ENCODE measurements at regions not wholly inside any gene's neighbourhood (a gene's known extent, or its start where the extent isn't known, plus 50 kb on each side); places are given as distances from the start of the nearest gene placed in this dataset.

DNA sequence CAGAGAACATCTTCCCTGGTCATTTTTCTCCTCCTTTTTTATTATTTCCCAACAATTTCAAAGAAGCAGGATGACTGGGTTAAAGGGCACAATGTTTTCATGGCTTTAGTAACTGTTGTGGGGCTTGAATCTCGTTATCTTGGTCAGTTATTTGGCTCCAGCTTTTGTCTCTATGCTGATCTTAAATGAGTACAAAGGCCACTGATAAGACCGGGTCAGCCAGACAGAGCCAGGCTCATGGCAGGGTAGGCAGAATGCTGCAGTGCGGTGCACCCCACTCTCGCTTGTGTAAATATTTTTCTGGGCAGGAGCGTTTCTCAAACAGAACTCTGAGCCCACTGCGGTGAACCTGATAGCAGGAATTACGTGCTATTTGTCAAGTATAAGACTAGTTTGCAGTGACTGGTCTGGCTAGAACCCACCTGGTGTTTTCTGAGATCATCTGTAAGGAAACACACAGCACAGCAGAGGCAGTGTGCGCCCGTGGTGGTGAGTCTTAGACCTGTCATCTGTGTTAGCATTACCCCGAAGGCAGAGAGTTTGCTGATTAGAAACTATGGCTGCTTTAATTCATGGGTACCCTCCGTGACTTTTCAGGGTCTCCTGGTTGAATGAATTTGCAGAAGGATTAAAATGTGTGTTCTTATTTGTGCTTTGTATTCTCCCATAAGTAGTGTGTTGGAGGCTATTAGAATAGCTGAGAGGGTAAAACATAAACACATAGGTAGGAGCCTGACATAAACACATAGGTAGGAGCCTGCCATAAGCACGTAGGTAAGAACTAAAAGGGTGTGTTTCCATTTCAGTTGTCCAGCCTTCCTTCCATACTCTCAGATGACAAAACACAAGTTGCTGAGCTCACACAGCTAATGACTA lies 158.6 kb upstream of the DMRT1 start (continued):
- TF ChIP-seq, protein P1, sequence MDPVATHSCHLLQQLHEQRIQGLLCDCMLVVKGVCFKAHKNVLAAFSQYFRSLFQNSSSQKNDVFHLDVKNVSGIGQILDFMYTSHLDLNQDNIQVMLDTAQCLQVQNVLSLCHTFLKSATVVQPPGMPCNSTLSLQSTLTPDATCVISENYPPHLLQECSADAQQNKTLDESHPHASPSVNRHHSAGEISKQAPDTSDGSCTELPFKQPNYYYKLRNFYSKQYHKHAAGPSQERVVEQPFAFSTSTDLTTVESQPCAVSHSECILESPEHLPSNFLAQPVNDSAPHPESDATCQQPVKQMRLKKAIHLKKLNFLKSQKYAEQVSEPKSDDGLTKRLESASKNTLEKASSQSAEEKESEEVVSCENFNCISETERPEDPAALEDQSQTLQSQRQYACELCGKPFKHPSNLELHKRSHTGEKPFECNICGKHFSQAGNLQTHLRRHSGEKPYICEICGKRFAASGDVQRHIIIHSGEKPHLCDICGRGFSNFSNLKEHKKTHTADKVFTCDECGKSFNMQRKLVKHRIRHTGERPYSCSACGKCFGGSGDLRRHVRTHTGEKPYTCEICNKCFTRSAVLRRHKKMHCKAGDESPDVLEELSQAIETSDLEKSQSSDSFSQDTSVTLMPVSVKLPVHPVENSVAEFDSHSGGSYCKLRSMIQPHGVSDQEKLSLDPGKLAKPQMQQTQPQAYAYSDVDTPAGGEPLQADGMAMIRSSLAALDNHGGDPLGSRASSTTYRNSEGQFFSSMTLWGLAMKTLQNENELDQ (CRISPR knock-in tag; IDR thresholded peaks at IDR 0.05; ENCODE audit: borderline replicate concordance) = no peak
- TF ChIP-seq, protein P2, sequence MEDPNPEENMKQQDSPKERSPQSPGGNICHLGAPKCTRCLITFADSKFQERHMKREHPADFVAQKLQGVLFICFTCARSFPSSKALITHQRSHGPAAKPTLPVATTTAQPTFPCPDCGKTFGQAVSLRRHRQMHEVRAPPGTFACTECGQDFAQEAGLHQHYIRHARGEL (CRISPR knock-in tag; IDR thresholded peaks at IDR 0.05) = no peak
- TF ChIP-seq HNRNPLL (IDR thresholded peaks at IDR 0.05; ENCODE audit: low read depth, low read length, poor library complexity, severe bottlenecking) (no peak), ZNF768 (CRISPR knock-in tag; IDR thresholded peaks at IDR 0.05) (peak; percentile 24; the same call in 1 of the 2 replicates), ZNF510 (CRISPR knock-in tag; IDR thresholded peaks at IDR 0.05; ENCODE audit: low read depth) (no peak), ZNF792 (CRISPR knock-in tag; IDR thresholded peaks at IDR 0.05) (peak; percentile 50; the same call in 1 of the 2 replicates), ZNF780A (CRISPR knock-in tag; IDR thresholded peaks at IDR 0.05) (no peak), KLF11 (CRISPR knock-in tag; IDR thresholded peaks at IDR 0.05) (0 out of 2 replicates have a peak, but pooled peaks have one; percentile 43), MTA3 (CRISPR knock-in tag; IDR thresholded peaks at IDR 0.05) (no peak), ZNF850 (CRISPR knock-in tag; conservative IDR thresholded peaks at IDR 0.05) (no peak), ZNF660 (CRISPR knock-in tag; IDR thresholded peaks at IDR 0.05; ENCODE audit: borderline replicate concordance, low read depth) (no peak), GZF1 (CRISPR knock-in tag; IDR thresholded peaks at IDR 0.05) (no peak)
- TF ChIP-seq, protein P3, sequence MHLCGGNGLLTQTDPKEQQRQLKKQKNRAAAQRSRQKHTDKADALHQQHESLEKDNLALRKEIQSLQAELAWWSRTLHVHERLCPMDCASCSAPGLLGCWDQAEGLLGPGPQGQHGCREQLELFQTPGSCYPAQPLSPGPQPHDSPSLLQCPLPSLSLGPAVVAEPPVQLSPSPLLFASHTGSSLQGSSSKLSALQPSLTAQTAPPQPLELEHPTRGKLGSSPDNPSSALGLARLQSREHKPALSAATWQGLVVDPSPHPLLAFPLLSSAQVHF (CRISPR knock-in tag; IDR thresholded peaks at IDR 0.05) = no peak
- TF ChIP-seq, protein P4, sequence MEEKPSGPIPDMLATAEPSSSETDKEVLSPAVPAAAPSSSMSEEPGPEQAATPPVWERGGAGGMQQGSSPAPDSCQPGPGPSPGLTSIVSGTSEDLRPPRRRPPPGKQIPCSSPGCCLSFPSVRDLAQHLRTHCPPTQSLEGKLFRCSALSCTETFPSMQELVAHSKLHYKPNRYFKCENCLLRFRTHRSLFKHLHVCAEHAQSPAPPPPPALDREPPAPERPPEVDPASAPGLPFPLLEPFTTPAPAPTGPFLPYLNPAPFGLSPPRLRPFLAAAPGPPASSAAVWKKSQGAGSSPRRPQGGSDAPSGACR (CRISPR knock-in tag; IDR thresholded peaks at IDR 0.05) = peak; percentile 84; the same call in 1 of the 2 replicates
- TF ChIP-seq, protein P5, sequence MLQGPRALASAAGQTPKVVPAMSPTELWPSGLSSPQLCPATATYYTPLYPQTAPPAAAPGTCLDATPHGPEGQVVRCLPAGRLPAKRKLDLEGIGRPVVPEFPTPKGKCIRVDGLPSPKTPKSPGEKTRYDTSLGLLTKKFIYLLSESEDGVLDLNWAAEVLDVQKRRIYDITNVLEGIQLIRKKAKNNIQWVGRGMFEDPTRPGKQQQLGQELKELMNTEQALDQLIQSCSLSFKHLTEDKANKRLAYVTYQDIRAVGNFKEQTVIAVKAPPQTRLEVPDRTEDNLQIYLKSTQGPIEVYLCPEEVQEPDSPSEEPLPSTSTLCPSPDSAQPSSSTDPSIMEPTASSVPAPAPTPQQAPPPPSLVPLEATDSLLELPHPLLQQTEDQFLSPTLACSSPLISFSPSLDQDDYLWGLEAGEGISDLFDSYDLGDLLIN (CRISPR knock-in tag; IDR thresholded peaks at IDR 0.05; ENCODE audit: borderline replicate concordance) = no peak
- TF ChIP-seq, protein P6, sequence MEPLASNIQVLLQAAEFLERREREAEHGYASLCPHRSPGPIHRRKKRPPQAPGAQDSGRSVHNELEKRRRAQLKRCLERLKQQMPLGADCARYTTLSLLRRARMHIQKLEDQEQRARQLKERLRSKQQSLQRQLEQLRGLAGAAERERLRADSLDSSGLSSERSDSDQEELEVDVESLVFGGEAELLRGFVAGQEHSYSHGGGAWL (CRISPR knock-in tag; IDR thresholded peaks at IDR 0.05) = 0 out of 2 replicates have a peak, but pooled peaks have one; percentile 44
- TF ChIP-seq, protein P7, sequence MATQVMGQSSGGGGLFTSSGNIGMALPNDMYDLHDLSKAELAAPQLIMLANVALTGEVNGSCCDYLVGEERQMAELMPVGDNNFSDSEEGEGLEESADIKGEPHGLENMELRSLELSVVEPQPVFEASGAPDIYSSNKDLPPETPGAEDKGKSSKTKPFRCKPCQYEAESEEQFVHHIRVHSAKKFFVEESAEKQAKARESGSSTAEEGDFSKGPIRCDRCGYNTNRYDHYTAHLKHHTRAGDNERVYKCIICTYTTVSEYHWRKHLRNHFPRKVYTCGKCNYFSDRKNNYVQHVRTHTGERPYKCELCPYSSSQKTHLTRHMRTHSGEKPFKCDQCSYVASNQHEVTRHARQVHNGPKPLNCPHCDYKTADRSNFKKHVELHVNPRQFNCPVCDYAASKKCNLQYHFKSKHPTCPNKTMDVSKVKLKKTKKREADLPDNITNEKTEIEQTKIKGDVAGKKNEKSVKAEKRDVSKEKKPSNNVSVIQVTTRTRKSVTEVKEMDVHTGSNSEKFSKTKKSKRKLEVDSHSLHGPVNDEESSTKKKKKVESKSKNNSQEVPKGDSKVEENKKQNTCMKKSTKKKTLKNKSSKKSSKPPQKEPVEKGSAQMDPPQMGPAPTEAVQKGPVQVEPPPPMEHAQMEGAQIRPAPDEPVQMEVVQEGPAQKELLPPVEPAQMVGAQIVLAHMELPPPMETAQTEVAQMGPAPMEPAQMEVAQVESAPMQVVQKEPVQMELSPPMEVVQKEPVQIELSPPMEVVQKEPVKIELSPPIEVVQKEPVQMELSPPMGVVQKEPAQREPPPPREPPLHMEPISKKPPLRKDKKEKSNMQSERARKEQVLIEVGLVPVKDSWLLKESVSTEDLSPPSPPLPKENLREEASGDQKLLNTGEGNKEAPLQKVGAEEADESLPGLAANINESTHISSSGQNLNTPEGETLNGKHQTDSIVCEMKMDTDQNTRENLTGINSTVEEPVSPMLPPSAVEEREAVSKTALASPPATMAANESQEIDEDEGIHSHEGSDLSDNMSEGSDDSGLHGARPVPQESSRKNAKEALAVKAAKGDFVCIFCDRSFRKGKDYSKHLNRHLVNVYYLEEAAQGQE (IDR thresholded peaks at IDR 0.05; ENCODE audit: borderline replicate concordance in 1 of 2, low read depth in 1 of 2, low read length in 2 of 2) = 0 out of 4 replicates have a peak, but pooled peaks of 1 of the 2 experiments have one; percentile 47

All from HepG2 (cell line).